ENCODE measurements at regions not wholly inside any gene's neighbourhood (a gene's known extent, or its start where the extent isn't known, plus 50 kb on each side); places are given as distances from the start of the nearest gene placed in this dataset.

DNA sequence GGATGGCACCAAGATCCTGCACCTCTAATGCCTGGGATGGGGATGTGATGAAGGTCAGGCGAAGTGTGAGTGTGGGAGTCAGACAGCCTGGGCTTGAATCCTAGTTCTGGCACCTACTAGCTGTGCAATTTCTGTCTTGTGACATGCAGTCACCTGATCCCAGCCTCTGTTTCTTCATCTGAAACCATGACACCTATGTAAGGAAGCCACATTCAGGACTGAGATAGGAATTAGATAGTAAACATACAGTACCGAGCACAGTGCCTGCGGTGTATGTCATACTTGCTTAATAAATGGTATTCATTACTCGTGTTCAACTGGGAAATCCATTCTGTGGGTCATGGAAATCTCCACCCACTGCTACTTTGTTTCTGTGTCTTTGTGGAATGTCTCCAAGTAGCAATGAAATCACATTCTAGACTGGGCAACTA is 140.6 kb upstream of the STC2 start:
- TF ChIP-seq CTCF (conservative IDR thresholded peaks at IDR 0.05; ENCODE audit: low read depth, low read length) = no peak
- TF ChIP-seq MAZ (IDR thresholded peaks at IDR 0.05; ENCODE audit: borderline replicate concordance, low read depth, low read length) = no peak
- TF ChIP-seq NFE2L2 (IDR thresholded peaks at IDR 0.05; ENCODE audit: low read depth, low read length) = no peak
- peak; percentile 26; the same call in 1 of the 2 replicates for TF ChIP-seq USF2 (IDR thresholded peaks at IDR 0.05; ENCODE audit: low read depth, low read length)
- no peak for TF ChIP-seq POLR2A (IDR thresholded peaks at IDR 0.05; ENCODE audit: low read depth, low read length)
- TF ChIP-seq RFX5 (IDR thresholded peaks at IDR 0.05; ENCODE audit: low read depth, low read length) = no peak
- no peak for TF ChIP-seq MAFK (IDR thresholded peaks at IDR 0.05; ENCODE audit: low read depth, low read length)
- no peak for TF ChIP-seq CHD1 (IDR thresholded peaks at IDR 0.05; ENCODE audit: low read depth, low read length)
- TF ChIP-seq SMC3 (IDR thresholded peaks at IDR 0.05; ENCODE audit: low read depth, low read length) = no peak
- TF ChIP-seq RCOR1 (IDR thresholded peaks at IDR 0.05; ENCODE audit: insufficient replicate concordance, low read length) = no peak
- no peak for TF ChIP-seq RAD21 (IDR thresholded peaks at IDR 0.05; ENCODE audit: low read length)
- TF ChIP-seq BHLHE40 (IDR thresholded peaks at IDR 0.05; ENCODE audit: low read depth, low read length) = no peak
